ENCODE measurements at regions not wholly inside any gene's neighbourhood (a gene's known extent, or its start where the extent isn't known, plus 50 kb on each side); places are given as distances from the start of the nearest gene placed in this dataset.

DNA sequence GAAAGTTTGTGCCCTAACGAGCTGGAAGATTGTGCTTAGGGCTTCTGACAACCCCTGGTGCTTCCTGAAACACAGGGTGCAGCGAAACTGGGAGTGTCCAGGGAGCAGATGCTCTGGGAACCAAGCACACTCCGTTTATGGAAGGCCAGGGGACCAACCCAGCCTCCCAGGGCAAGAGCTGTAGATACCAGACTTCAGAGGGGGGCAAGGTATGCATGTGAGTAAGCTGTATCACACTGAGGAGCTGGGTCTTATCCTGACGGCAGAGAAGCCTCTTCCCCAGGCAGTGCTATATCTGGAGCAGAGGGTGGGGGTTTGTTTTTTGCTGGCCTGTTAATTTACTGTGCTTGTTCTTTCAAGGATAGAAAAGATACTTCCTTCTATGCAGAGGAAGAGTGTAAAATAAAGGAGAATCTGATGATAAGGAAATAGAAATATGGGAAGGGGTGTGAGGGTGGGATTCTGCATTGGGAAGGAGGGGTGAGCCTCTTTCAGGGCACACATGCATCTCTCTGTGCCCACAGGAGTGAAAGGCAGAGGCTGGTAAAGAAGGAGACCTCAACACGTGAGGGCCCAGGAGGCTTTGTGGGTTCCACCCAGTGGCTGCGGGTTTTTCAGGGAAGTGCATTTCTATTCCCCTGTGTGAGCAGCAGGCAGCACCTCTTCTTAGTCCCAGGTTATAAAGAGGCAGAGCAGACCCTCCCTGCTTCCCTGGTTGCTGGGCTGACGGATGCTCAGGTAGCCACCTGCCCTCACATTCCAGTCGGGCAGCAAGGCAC is 314.1 kb downstream of the TCERG1L start:
- no peak for DNase-seq
- H3K4me1 ChIP-seq (ENCODE audit: control extremely low read depth in 1 of 4, control insufficient read depth in 4 of 4, insufficient read depth in 4 of 4, low read length in 3 of 4) = peaks cover 0 to 17% (median 4%) of the 10 kb centered on the region in 4 experiments
- 72% methylated on average over 8 of the region's 8 CpGs for WGBS (ENCODE audit: insufficient coverage)
- ChIA-PET POLR2A (no interaction called here), CTCF (no interaction called here)
- no peak overlapping the region for H3K4me3 ChIP-seq (ENCODE audit: control insufficient read depth in 1 of 7, extremely low read depth in 1 of 7, insufficient read depth in 4 of 7, low read depth in 2 of 7, low read length in 6 of 7)
- H3K27ac ChIP-seq (ENCODE audit: insufficient read depth in 1 of 2, low read depth in 1 of 2, low read length in 2 of 2, poor library complexity in 1 of 2, severe bottlenecking in 2 of 2) = no peak overlapping the region
- H3K27me3 ChIP-seq (replicated peaks in 2 of 5; ENCODE audit: control insufficient read depth in 4 of 5, insufficient read depth in 5 of 5, low read length in 4 of 5) = no peaks in the 10 kb centered on the region
- no peaks in the 10 kb centered on the region for H3K36me3 ChIP-seq (ENCODE audit: control insufficient read depth in 4 of 4, insufficient read depth in 4 of 4, low read length in 3 of 4)
- peaks cover 0 to 4% (median 0%) of the 10 kb centered on the region in 5 experiments for H3K9me3 ChIP-seq (ENCODE audit: control extremely low read depth in 1 of 5, control insufficient read depth in 4 of 5, insufficient read depth in 2 of 5, low read depth in 1 of 5, low read length in 4 of 5)

GRCh38 chr10:130998046-130998435 is 313.5 kb downstream of the TCERG1L start:
- H3K36me3 ChIP-seq (ENCODE audit: control insufficient read depth in 4 of 4, insufficient read depth in 4 of 4, low read length in 3 of 4) = no peaks in the 10 kb centered on the region
- H3K4me1 ChIP-seq (ENCODE audit: control extremely low read depth in 1 of 4, control insufficient read depth in 4 of 4, insufficient read depth in 4 of 4, low read length in 3 of 4) = peaks cover 0 to 23% (median 4%) of the 10 kb centered on the region in 4 experiments
- no peaks in the 10 kb centered on the region for H3K27me3 ChIP-seq (replicated peaks in 2 of 5; ENCODE audit: control insufficient read depth in 4 of 5, insufficient read depth in 5 of 5, low read length in 4 of 5)
- no peak overlapping the region for H3K27ac ChIP-seq (ENCODE audit: insufficient read depth in 1 of 2, low read depth in 1 of 2, low read length in 2 of 2, poor library complexity in 1 of 2, severe bottlenecking in 2 of 2)
- 95% methylated on average over 5 of the region's 5 CpGs for WGBS (ENCODE audit: insufficient coverage)
- ChIA-PET POLR2A (no interaction called here), CTCF (no interaction called here)
- no peak for DNase-seq
- H3K4me3 ChIP-seq (ENCODE audit: control insufficient read depth in 1 of 7, extremely low read depth in 1 of 7, insufficient read depth in 4 of 7, low read depth in 2 of 7, low read length in 6 of 7) = no peak overlapping the region
- peaks cover 0 to 4% (median 0%) of the 10 kb centered on the region in 5 experiments for H3K9me3 ChIP-seq (ENCODE audit: control extremely low read depth in 1 of 5, control insufficient read depth in 4 of 5, insufficient read depth in 2 of 5, low read depth in 1 of 5, low read length in 4 of 5)

DNA sequence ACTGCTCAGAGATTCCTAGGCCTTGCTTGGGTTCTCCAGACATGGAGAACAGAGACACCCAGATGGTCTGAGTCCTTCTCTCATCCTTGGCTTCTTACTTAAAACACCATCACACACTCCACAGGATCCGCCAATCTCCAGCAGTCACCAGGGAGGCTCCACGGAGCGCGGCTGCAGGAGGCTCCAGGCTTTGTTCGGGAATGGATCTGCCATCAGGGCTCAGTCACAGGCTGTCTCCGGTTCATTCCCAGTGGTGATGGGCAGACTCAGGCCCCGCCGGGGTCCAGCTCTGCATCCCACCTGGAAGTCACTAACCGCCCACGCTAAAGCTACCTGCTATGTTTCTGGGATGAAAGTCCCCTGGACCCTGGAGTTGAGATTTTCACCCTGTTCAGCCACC is 312.9 kb downstream of the TCERG1L start:
- Histone ChIP-seq H3K36me3 (ENCODE audit: control insufficient read depth in 4 of 4, insufficient read depth in 4 of 4, low read length in 3 of 4) (no peaks in the 10 kb centered on the region), H3K4me3 (ENCODE audit: control insufficient read depth in 1 of 7, extremely low read depth in 1 of 7, insufficient read depth in 4 of 7, low read depth in 2 of 7, low read length in 6 of 7) (no peak overlapping the region), H3K4me1 (ENCODE audit: control extremely low read depth in 1 of 4, control insufficient read depth in 4 of 4, insufficient read depth in 4 of 4, low read length in 3 of 4) (peaks cover 0 to 24% (median 4%) of the 10 kb centered on the region in 4 experiments), H3K27ac (ENCODE audit: insufficient read depth in 1 of 2, low read depth in 1 of 2, low read length in 2 of 2, poor library complexity in 1 of 2, severe bottlenecking in 2 of 2) (no peak overlapping the region), H3K9me3 (ENCODE audit: control extremely low read depth in 1 of 5, control insufficient read depth in 4 of 5, insufficient read depth in 2 of 5, low read depth in 1 of 5, low read length in 4 of 5) (peaks cover 0 to 4% (median 0%) of the 10 kb centered on the region in 5 experiments), H3K27me3 (replicated peaks in 2 of 5; ENCODE audit: control insufficient read depth in 4 of 5, insufficient read depth in 5 of 5, low read length in 4 of 5) (no peaks in the 10 kb centered on the region)
- CTCF ChIA-PET = no interaction called here
- WGBS (ENCODE audit: insufficient coverage) = 94% methylated on average over 10 of the region's 10 CpGs
- DNase-seq = no peak
- POLR2A ChIA-PET = no interaction called here

DNA sequence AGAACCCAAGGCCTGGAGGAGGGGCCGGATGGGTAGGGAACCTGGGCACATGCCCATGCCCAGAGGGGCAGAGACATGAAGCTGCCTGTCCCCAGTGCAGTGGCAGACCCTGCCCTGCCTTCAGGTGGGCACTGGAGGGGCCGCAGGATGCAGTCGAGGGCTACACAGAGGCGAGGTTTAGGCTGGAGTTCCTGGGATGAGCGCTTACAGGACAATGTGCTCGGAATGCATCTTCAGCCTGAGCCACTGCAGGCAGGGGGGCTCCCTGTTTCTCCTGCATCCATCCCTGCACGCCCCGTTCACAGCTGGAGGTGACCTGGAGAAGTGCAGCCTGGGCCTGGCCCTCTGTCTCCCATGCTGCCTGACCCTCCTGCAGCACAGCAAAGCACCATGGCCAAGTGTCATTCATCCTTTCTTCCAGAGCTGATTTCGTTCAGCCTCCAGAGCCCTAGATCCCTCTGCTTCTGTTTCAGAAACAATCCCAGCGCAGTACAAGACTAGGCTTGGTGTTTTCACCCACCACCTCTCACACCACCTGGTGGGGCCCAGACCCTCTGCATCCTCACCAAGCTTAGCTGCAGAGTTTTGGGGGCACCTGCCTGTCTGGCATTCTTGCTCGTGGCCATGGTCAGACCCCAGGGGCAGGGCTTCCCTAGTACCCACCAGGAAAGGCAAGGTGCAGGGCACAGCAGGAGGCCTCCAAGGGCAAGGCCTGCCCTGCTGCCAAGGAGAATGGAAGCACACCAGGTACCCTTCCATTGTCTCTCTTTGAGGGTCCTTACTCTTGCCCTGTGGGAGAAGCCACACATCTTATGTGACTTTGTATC is 311.9 kb downstream of the TCERG1L start:
- no peaks in the 10 kb centered on the region for H3K36me3 ChIP-seq (ENCODE audit: control insufficient read depth in 4 of 4, insufficient read depth in 4 of 4, low read length in 3 of 4)
- H3K4me1 ChIP-seq (ENCODE audit: control extremely low read depth in 1 of 4, control insufficient read depth in 4 of 4, insufficient read depth in 4 of 4, low read length in 3 of 4) = peaks cover 0 to 24% (median 4%) of the 10 kb centered on the region in 4 experiments
- H3K27ac ChIP-seq (ENCODE audit: insufficient read depth in 1 of 2, low read depth in 1 of 2, low read length in 2 of 2, poor library complexity in 1 of 2, severe bottlenecking in 2 of 2) = no peak overlapping the region
- CTCF ChIA-PET = no interaction called here
- POLR2A ChIA-PET = no interaction called here
- DNase-seq = no peak
- no peak overlapping the region for H3K4me3 ChIP-seq (ENCODE audit: control insufficient read depth in 1 of 7, extremely low read depth in 1 of 7, insufficient read depth in 4 of 7, low read depth in 2 of 7, low read length in 6 of 7)
- WGBS (ENCODE audit: insufficient coverage) = 88% methylated on average over 10 of the region's 11 CpGs
- H3K9me3 ChIP-seq (ENCODE audit: control extremely low read depth in 1 of 5, control insufficient read depth in 4 of 5, insufficient read depth in 2 of 5, low read depth in 1 of 5, low read length in 4 of 5) = peaks cover 0 to 4% (median 0%) of the 10 kb centered on the region in 5 experiments
- H3K27me3 ChIP-seq (replicated peaks in 2 of 5; ENCODE audit: control insufficient read depth in 4 of 5, insufficient read depth in 5 of 5, low read length in 4 of 5) = no peaks in the 10 kb centered on the region

- no peaks in the 10 kb centered on the region for H3K27me3 ChIP-seq (replicated peaks in 2 of 5; ENCODE audit: control insufficient read depth in 4 of 5, insufficient read depth in 5 of 5, low read length in 4 of 5)
- CTCF ChIA-PET = no interaction called here
- no peak for DNase-seq
- no peak overlapping the region for H3K4me3 ChIP-seq (ENCODE audit: control insufficient read depth in 1 of 7, extremely low read depth in 1 of 7, insufficient read depth in 4 of 7, low read depth in 2 of 7, low read length in 6 of 7)
- WGBS (ENCODE audit: insufficient coverage) = 93% methylated on average over 5 of the region's 6 CpGs
- POLR2A ChIA-PET = no interaction called here
- H3K4me1 ChIP-seq (ENCODE audit: control extremely low read depth in 1 of 4, control insufficient read depth in 4 of 4, insufficient read depth in 4 of 4, low read length in 3 of 4) = peaks cover 0 to 24% (median 4%) of the 10 kb centered on the region in 4 experiments
- no peak overlapping the region for H3K27ac ChIP-seq (ENCODE audit: insufficient read depth in 1 of 2, low read depth in 1 of 2, low read length in 2 of 2, poor library complexity in 1 of 2, severe bottlenecking in 2 of 2)
- peaks cover 0 to 4% (median 0%) of the 10 kb centered on the region in 5 experiments for H3K9me3 ChIP-seq (ENCODE audit: control extremely low read depth in 1 of 5, control insufficient read depth in 4 of 5, insufficient read depth in 2 of 5, low read depth in 1 of 5, low read length in 4 of 5)
- H3K36me3 ChIP-seq (ENCODE audit: control insufficient read depth in 4 of 4, insufficient read depth in 4 of 4, low read length in 3 of 4) = no peaks in the 10 kb centered on the region
Observed at GRCh38 chr10:131000244-131000643, 311.3 kb downstream of the TCERG1L start.

DNA sequence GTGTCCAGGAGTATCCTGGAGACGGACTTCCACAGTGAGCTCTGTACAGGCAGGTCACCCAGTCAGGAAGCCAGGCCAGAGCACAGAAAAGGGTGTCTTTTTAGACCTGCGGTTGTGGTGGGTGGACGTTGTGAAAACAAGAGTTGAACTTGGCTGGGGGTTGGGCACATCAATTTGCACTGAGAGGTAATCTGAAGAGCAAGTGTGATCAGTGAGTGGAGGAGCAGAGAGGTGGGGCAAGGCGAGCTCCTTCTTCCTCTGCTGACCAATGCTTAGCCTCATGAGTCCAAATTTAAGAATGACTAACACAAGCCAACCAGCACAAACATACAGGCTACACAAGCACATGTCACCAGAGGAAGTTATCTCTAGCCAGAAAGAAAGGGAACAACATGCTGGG is 310.8 kb downstream of the TCERG1L start:
- Histone ChIP-seq H3K36me3 (ENCODE audit: control insufficient read depth in 4 of 4, insufficient read depth in 4 of 4, low read length in 3 of 4) (no peaks in the 10 kb centered on the region), H3K27ac (ENCODE audit: insufficient read depth in 1 of 2, low read depth in 1 of 2, low read length in 2 of 2, poor library complexity in 1 of 2, severe bottlenecking in 2 of 2) (no peak overlapping the region), H3K4me3 (ENCODE audit: control insufficient read depth in 1 of 7, extremely low read depth in 1 of 7, insufficient read depth in 4 of 7, low read depth in 2 of 7, low read length in 6 of 7) (no peak overlapping the region), H3K27me3 (replicated peaks in 2 of 5; ENCODE audit: control insufficient read depth in 4 of 5, insufficient read depth in 5 of 5, low read length in 4 of 5) (no peaks in the 10 kb centered on the region), H3K9me3 (ENCODE audit: control extremely low read depth in 1 of 5, control insufficient read depth in 4 of 5, insufficient read depth in 2 of 5, low read depth in 1 of 5, low read length in 4 of 5) (peaks cover 0 to 6% (median 0%) of the 10 kb centered on the region in 5 experiments), H3K4me1 (ENCODE audit: control extremely low read depth in 1 of 4, control insufficient read depth in 4 of 4, insufficient read depth in 4 of 4, low read length in 3 of 4) (peaks cover 0 to 24% (median 4%) of the 10 kb centered on the region in 4 experiments)
- DNase-seq = no peak
- POLR2A ChIA-PET = no interaction called here
- WGBS (ENCODE audit: insufficient coverage) = 80% methylated on average over 3 of the region's 4 CpGs
- CTCF ChIA-PET = no interaction called here

- 95% methylated on average over 9 of the region's 9 CpGs for WGBS (ENCODE audit: insufficient coverage)
- CTCF ChIA-PET = no interaction called here
Observed at GRCh38 chr10:131001438-131001837, 310.1 kb downstream of the TCERG1L start.

More at GRCh38 chr10:131001438-131001837, 310.1 kb downstream of the TCERG1L start:
- no peaks in the 10 kb centered on the region for H3K36me3 ChIP-seq (ENCODE audit: control insufficient read depth in 4 of 4, insufficient read depth in 4 of 4, low read length in 3 of 4)
- no peak for DNase-seq
- H3K27me3 ChIP-seq (replicated peaks in 2 of 5; ENCODE audit: control insufficient read depth in 4 of 5, insufficient read depth in 5 of 5, low read length in 4 of 5) = no peaks in the 10 kb centered on the region
- POLR2A ChIA-PET = no interaction called here
- H3K4me3 ChIP-seq (ENCODE audit: control insufficient read depth in 1 of 7, extremely low read depth in 1 of 7, insufficient read depth in 4 of 7, low read depth in 2 of 7, low read length in 6 of 7) = no peak overlapping the region
- no peak overlapping the region for H3K27ac ChIP-seq (ENCODE audit: insufficient read depth in 1 of 2, low read depth in 1 of 2, low read length in 2 of 2, poor library complexity in 1 of 2, severe bottlenecking in 2 of 2)
- peaks cover 0 to 2% (median 0%) of the 10 kb centered on the region in 5 experiments for H3K9me3 ChIP-seq (ENCODE audit: control extremely low read depth in 1 of 5, control insufficient read depth in 4 of 5, insufficient read depth in 2 of 5, low read depth in 1 of 5, low read length in 4 of 5)
- peaks cover 0 to 24% (median 4%) of the 10 kb centered on the region in 4 experiments for H3K4me1 ChIP-seq (ENCODE audit: control extremely low read depth in 1 of 4, control insufficient read depth in 4 of 4, insufficient read depth in 4 of 4, low read length in 3 of 4)
